LNCAP (cell line): ENCODE measurements at regions not wholly inside any gene's neighbourhood (a gene's known extent, or its start where the extent isn't known, plus 50 kb on each side); places are given as distances from the start of the nearest gene placed in this dataset.

Experiments
- CTCF ChIP-seq: fragments of 450-650 bp; IDR thresholded peaks from 2 replicates; pipeline ENCODE4 v1.5.1; 2017; ENCODE audit warnings: mild to moderate bottlenecking

GRCh38 chr1:222204475-222204874, 343.4 kb downstream of the HHIPL2 start:
- no peak for TF ChIP-seq CTCF

GRCh38 chr1:222202831-222203230, 345.1 kb downstream of the HHIPL2 start:
- no peak for TF ChIP-seq CTCF

GRCh38 chr1:222196736-222197135, 351.2 kb downstream of the HHIPL2 start:
- no peak for TF ChIP-seq CTCF

- TF ChIP-seq CTCF: no peak
Measured at GRCh38 chr1:222196288-222196687, 351.6 kb downstream of the HHIPL2 start.

- TF ChIP-seq CTCF: no peak
Measured at GRCh38 chr1:222195857-222196256, 352.0 kb downstream of the HHIPL2 start.

GRCh38 chr1:222189218-222189617, 358.7 kb downstream of the HHIPL2 start:
- no peak for TF ChIP-seq CTCF

- no peak for TF ChIP-seq CTCF
Measured at GRCh38 chr1:222187566-222188332, 360.2 kb downstream of the HHIPL2 start.

- TF ChIP-seq CTCF: no peak
Measured at GRCh38 chr1:222182641-222183040, 365.3 kb downstream of the HHIPL2 start.
